Activated T-cell treated with anti-CD3 and anti-CD28 coated beads, Interleukin-2, amount 50 U/mL, for 72 hours (primary cell): ENCODE measurements at regions not wholly inside any gene's neighbourhood (a gene's known extent, or its start where the extent isn't known, plus 50 kb on each side); places are given as distances from the start of the nearest gene placed in this dataset.

Experiments used
- ATAC-seq, 2 donors: fragments of 150-1000 bp; cut with Tn5 transposase; replicated peaks in 1 of 2; 2 replicates each; pipeline ENCODE4 v1.10.0; 2021; ENCODE audit warnings: moderate library complexity in 2 of 2, mild to moderate bottlenecking in 1 of 2
- DNase-seq, 2 donors: peaks; one replicate each; pipeline ENCODE4 v3.0.0; 2021 to 2022; ENCODE audit warnings: mixed read lengths in 1 of 2
- H3K27ac Mint-ChIP-seq: one replicate; pipeline ENCODE4 v1.8.0; 2022; ENCODE audit warnings: mild to moderate bottlenecking, moderate library complexity, mixed read lengths
- H3K27me3 Mint-ChIP-seq: one replicate; pipeline ENCODE4 v1.8.0; 2022; ENCODE audit warnings: low read depth, mixed read lengths
- H3K36me3 Mint-ChIP-seq, 2 donors: one replicate each; pipeline ENCODE4 v1.8.0; 2022; ENCODE audit warnings: mixed read lengths in 2 of 2, mild to moderate bottlenecking in 1 of 2; ENCODE audit not compliant: insufficient read depth in 2 of 2
- H3K4me1 Mint-ChIP-seq: one replicate; pipeline ENCODE4 v1.8.0; 2022; ENCODE audit warnings: low read depth, mixed read lengths
- H3K4me3 Mint-ChIP-seq, 2 donors: one replicate each; pipeline ENCODE4 v1.8.0; 2022; ENCODE audit warnings: mild to moderate bottlenecking in 2 of 2, mixed read lengths in 2 of 2, moderate library complexity in 2 of 2
- H3K9me3 Mint-ChIP-seq, 2 donors: one replicate each; pipeline ENCODE4 v1.8.0; 2022; ENCODE audit warnings: mixed read lengths in 2 of 2

DNA sequence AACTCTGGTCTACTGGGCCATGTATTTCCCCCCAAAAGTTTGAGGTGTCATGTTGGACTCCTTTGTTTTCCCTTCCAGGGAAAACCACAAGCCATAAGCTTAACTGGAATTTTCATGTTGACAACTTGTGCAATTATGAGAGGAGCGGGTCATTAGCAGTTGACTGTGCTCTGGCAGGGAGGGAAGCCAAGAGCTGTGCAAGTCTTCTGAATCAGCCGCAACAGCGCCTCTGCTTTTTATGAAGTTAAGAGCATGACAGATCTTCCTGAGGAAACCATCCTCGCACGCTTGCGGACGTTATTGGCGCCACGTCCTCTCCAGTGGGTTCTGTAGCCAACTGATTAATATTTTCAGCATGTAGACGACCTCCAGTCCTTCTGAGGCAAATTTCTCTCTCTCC, 148.7 kb upstream of the MKI67 start:
- H3K36me3 Mint-ChIP-seq, result no peaks in the 10 kb centered on the region
- peaks cover 60% of the 10 kb centered on the region for H3K27me3 Mint-ChIP-seq
- peak overlapping the region; percentile 38 to 46 for H3K4me3 Mint-ChIP-seq
- H3K9me3 Mint-ChIP-seq, result no peaks in the 10 kb centered on the region
- peak in 1 of 2 donors; percentile 12 for DNase-seq
- no peak overlapping the region for H3K27ac Mint-ChIP-seq
- peaks cover 8% of the 10 kb centered on the region for H3K4me1 Mint-ChIP-seq
- peak in 1 of 2 donors; percentile 70 for ATAC-seq

GRCh38 chr10:128275388-128276177, 149.4 kb upstream of the MKI67 start:
- H3K27ac Mint-ChIP-seq, result no peak overlapping the region
- H3K27me3 Mint-ChIP-seq, result peaks cover 60% of the 10 kb centered on the region
- H3K36me3 Mint-ChIP-seq, result no peaks in the 10 kb centered on the region
- peak overlapping the region; percentile 38 to 46 for H3K4me3 Mint-ChIP-seq
- no peaks in the 10 kb centered on the region for H3K9me3 Mint-ChIP-seq
- peaks cover 8% of the 10 kb centered on the region for H3K4me1 Mint-ChIP-seq
- DNase-seq, result no peak
- peak in 1 of 2 donors; percentile 25 for ATAC-seq

DNA sequence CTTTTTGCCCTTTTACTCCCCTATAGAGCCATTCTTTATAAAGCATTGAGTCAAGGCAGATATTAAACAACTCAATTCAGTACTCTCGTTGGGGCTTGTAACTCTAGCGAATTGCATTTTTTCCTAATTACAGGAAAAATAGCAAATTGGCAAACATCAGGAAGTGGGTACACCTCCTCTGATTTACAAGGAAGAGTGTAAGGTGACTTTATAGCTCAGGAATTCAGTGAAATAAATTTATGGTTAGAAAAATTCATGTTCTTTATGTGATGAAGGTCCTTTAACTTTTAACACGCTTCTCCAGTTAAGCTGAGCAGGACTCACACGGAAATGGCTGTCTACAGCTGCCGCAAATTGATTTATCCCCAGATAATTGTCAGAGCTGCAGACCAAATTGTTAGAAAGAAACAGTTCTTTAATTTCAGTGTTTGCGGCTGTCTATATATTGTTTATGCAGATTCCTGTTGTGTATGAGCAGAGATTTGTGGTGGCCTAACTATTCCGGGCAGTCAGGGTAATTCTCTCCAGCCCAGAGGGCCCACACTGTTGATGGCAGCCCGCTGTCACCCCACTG, 151.1 kb upstream of the MKI67 start:
- ATAC-seq, result no peak

DNA sequence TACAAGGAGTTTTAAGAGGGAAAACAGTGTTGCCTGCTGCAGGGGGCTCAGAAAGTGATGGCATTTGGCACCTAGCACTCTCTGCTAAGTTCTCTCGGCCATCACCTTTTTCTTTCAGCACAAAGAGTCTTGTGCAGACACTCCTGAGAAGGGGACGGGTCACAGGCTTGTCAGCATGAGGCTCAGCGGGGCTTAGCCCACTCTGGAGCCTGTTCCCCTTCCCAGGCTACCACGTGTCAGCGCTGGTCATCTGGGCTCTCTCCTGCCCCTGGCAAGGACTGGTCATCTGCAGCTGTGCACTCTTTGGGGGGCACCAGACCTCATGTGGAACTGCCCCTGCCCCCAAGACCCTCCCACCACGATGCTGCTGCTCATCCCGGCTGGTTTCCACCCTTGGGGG, 152.1 kb upstream of the MKI67 start:
- DNase-seq, result no peak
- Mint-ChIP-seq H3K9me3 (no peaks in the 10 kb centered on the region), H3K36me3 (no peaks in the 10 kb centered on the region), H3K4me3 (no peak overlapping the region), H3K27ac (no peak overlapping the region), H3K4me1 (peaks cover 8% of the 10 kb centered on the region), H3K27me3 (peaks cover 47% of the 10 kb centered on the region)
- no peak for ATAC-seq

More for the DNA sequence above, 151.1 kb upstream of the MKI67 start:
- Mint-ChIP-seq H3K4me3 (no peak overlapping the region), H3K4me1 (peaks cover 8% of the 10 kb centered on the region), H3K27me3 (peaks cover 51% of the 10 kb centered on the region), H3K9me3 (no peaks in the 10 kb centered on the region), H3K36me3 (no peaks in the 10 kb centered on the region), H3K27ac (no peak overlapping the region)
- no peak for DNase-seq

DNA sequence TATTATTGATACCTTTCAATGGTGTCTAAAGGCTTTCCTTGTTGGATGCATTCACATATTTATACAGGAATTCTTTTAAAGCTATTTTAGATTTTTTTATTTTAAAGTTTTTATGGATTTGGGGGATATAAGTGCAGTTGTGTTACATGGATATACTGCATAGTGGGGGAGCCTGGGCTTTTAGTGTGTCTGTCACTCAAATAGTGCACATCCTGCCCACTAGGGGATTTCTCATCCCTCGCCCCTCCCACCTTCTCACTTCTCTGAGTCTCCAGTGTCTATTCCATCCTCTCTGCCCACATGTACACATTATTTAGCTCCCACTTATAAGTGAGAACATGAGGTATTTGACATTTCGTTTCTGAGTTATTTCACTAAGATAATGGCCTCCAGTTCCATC, 154.0 kb upstream of the MKI67 start:
- ATAC-seq, result no peak
- no peak for DNase-seq
- Mint-ChIP-seq H3K36me3 (no peaks in the 10 kb centered on the region), H3K4me1 (peaks cover 4% of the 10 kb centered on the region), H3K9me3 (no peaks in the 10 kb centered on the region), H3K27me3 (peaks cover 36% of the 10 kb centered on the region), H3K4me3 (no peak overlapping the region), H3K27ac (no peak overlapping the region)

GRCh38 chr10:128281343-128281742, 155.1 kb upstream of the MKI67 start:
- Mint-ChIP-seq H3K27ac (no peak overlapping the region), H3K9me3 (no peaks in the 10 kb centered on the region), H3K4me1 (no peaks in the 10 kb centered on the region), H3K27me3 (peaks cover 35% of the 10 kb centered on the region), H3K36me3 (no peaks in the 10 kb centered on the region), H3K4me3 (no peak overlapping the region)
- ATAC-seq (no peak), DNase-seq (no peak)

- no peaks in the 10 kb centered on the region for H3K4me1 Mint-ChIP-seq
- peaks cover 30% of the 10 kb centered on the region for H3K27me3 Mint-ChIP-seq
- no peak overlapping the region for H3K27ac Mint-ChIP-seq
- H3K9me3 Mint-ChIP-seq, result no peaks in the 10 kb centered on the region
- DNase-seq (no peak), ATAC-seq (no peak)
- no peaks in the 10 kb centered on the region for H3K36me3 Mint-ChIP-seq
- H3K4me3 Mint-ChIP-seq, result no peak overlapping the region
Measured at GRCh38 chr10:128281861-128282260, 155.6 kb upstream of the MKI67 start.

DNA sequence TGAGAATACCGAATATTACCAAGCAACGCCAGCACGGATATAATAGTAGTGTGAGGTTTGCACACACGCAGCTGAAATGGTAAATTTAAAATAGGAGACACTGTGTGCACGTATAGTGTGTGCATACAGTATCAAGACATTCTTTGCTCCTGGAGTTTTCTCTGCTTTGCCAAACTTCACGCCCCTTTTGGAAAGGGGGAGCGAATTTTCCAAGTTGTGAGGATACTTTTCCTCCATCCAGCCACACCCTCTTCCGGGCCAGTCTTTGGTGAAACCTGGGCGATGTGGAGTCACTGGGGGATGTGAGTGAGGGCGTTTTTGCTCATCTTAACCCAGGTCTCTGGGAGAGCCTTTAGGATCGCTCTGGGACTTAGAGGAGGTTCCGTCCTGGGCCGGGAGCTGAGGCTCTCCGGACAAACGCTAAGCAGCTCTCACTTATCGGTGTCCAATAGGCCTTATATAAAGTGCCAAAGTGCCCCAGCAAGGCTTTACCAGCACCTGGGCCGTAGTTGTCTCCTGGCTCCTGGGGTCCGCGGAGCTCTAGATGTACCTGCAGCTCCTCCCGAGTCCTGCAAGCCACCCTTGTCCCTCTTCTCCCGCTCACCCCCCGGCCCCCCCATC, 160.0 kb upstream of the MKI67 start:
- DNase-seq, result no peak
- peaks cover 0 to 3% of the 10 kb centered on the region in 2 donors for H3K36me3 Mint-ChIP-seq

GRCh38 chr10:128286762-128287500, 160.7 kb upstream of the MKI67 start:
- DNase-seq, result no peak
- H3K4me3 Mint-ChIP-seq, result no peak overlapping the region
- H3K4me1 Mint-ChIP-seq, result no peaks in the 10 kb centered on the region
- peaks cover 2 to 6% of the 10 kb centered on the region in 2 donors for H3K9me3 Mint-ChIP-seq
- peaks cover 0 to 3% of the 10 kb centered on the region in 2 donors for H3K36me3 Mint-ChIP-seq
- no peak for ATAC-seq
- H3K27me3 Mint-ChIP-seq, result peaks cover 41% of the 10 kb centered on the region
- H3K27ac Mint-ChIP-seq, result no peak overlapping the region

More for the DNA sequence above, 160.0 kb upstream of the MKI67 start:
- H3K27ac Mint-ChIP-seq, result no peak overlapping the region
- H3K9me3 Mint-ChIP-seq, result peaks cover 2 to 6% of the 10 kb centered on the region in 2 donors
- ATAC-seq, result no peak
- no peaks in the 10 kb centered on the region for H3K4me1 Mint-ChIP-seq
- H3K4me3 Mint-ChIP-seq, result no peak overlapping the region
- peaks cover 41% of the 10 kb centered on the region for H3K27me3 Mint-ChIP-seq

DNA sequence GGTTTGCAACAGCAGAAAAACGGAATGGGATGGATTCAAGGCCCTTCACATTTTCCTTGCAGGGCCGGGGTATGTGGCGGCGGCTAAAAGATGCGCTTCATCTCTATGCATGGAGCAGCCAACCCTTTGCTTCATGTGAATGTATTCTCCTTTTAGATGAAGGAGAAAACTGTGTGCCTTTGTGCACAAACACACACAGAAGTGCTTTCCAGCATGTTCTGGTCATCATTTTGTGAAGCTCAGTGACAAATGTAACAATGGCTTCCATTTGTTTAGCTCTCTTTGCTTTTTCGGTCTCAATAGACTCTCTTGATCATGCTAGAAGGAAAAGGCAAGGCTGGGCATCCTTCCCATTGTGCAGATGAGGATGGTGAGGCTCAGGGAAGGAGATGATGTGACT, 161.7 kb upstream of the MKI67 start:
- DNase-seq (no peak), ATAC-seq (no peak)
- Mint-ChIP-seq H3K4me1 (no peaks in the 10 kb centered on the region), H3K27ac (no peak overlapping the region), H3K36me3 (peaks cover 0 to 3% of the 10 kb centered on the region in 2 donors), H3K4me3 (no peak overlapping the region), H3K9me3 (peaks cover 2 to 6% of the 10 kb centered on the region in 2 donors), H3K27me3 (peaks cover 41% of the 10 kb centered on the region)

DNA sequence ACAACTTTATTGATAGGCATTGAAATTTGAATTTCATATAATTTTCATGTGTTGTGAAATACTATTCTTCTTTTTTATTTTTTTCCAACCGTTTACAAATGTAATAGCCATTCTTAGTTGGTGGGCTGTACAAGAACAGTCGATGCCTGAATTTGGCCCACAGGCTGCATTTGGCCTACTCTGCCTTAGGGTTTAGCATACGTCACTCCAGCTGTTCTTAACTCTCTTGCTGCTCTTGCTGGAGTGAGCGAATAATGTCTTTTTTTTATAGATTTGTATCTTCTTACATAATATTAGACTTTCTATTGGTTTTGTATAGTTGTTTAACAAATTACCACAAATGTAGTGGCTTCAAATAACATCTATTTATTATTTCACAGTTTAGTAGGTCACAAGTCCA, 163.4 kb upstream of the MKI67 start:
- peaks cover 0 to 3% of the 10 kb centered on the region in 2 donors for H3K36me3 Mint-ChIP-seq
- H3K27ac Mint-ChIP-seq, result no peak overlapping the region
- DNase-seq (no peak), ATAC-seq (no peak)
- peaks cover 40% of the 10 kb centered on the region for H3K27me3 Mint-ChIP-seq
- H3K9me3 Mint-ChIP-seq, result peaks cover 2 to 6% of the 10 kb centered on the region in 2 donors
- no peaks in the 10 kb centered on the region for H3K4me1 Mint-ChIP-seq
- H3K4me3 Mint-ChIP-seq, result no peak overlapping the region

GRCh38 chr10:128295003-128295402, 168.8 kb upstream of the MKI67 start:
- H3K4me3 Mint-ChIP-seq, result no peak overlapping the region
- no peaks in the 10 kb centered on the region for H3K4me1 Mint-ChIP-seq
- no peak for ATAC-seq
- peaks cover 0 to 3% of the 10 kb centered on the region in 2 donors for H3K36me3 Mint-ChIP-seq
- no peaks in the 10 kb centered on the region for H3K27me3 Mint-ChIP-seq
- H3K9me3 Mint-ChIP-seq, result peaks cover 2 to 4% of the 10 kb centered on the region in 2 donors
- DNase-seq, result no peak
- no peak overlapping the region for H3K27ac Mint-ChIP-seq
